ENCODE measurements at regions not wholly inside any gene's neighbourhood (a gene's known extent, or its start where the extent isn't known, plus 50 kb on each side); places are given as distances from the start of the nearest gene placed in this dataset.
"Not testable (repeated sequence)": the region's sequence is repeated elsewhere in the genome, so short reads cannot be mapped to it uniquely, and the experiment has no call there.

- no peak for DNase-seq (ENCODE audit: low read depth)
- H3K4me3 ChIP-seq (ENCODE audit: low read depth, low read length), result no peak overlapping the region
- TF ChIP-seq, protein P1, sequence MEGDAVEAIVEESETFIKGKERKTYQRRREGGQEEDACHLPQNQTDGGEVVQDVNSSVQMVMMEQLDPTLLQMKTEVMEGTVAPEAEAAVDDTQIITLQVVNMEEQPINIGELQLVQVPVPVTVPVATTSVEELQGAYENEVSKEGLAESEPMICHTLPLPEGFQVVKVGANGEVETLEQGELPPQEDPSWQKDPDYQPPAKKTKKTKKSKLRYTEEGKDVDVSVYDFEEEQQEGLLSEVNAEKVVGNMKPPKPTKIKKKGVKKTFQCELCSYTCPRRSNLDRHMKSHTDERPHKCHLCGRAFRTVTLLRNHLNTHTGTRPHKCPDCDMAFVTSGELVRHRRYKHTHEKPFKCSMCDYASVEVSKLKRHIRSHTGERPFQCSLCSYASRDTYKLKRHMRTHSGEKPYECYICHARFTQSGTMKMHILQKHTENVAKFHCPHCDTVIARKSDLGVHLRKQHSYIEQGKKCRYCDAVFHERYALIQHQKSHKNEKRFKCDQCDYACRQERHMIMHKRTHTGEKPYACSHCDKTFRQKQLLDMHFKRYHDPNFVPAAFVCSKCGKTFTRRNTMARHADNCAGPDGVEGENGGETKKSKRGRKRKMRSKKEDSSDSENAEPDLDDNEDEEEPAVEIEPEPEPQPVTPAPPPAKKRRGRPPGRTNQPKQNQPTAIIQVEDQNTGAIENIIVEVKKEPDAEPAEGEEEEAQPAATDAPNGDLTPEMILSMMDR (conservative IDR thresholded peaks at IDR 0.05; ENCODE audit: low read depth, low read length), result no peak
Measured at GRCh38 chr3:177802151-177802900, 605.0 kb upstream of the TBL1XR1 start.

- H3K4me3 ChIP-seq (ENCODE audit: low read depth, low read length), result no peak overlapping the region
- TF ChIP-seq, protein P1 (conservative IDR thresholded peaks at IDR 0.05; ENCODE audit: low read depth, low read length), result no peak
- DNase-seq (ENCODE audit: low read depth), result no peak
Measured at GRCh38 chr3:177803500-177803899, 606.2 kb upstream of the TBL1XR1 start.

DNA sequence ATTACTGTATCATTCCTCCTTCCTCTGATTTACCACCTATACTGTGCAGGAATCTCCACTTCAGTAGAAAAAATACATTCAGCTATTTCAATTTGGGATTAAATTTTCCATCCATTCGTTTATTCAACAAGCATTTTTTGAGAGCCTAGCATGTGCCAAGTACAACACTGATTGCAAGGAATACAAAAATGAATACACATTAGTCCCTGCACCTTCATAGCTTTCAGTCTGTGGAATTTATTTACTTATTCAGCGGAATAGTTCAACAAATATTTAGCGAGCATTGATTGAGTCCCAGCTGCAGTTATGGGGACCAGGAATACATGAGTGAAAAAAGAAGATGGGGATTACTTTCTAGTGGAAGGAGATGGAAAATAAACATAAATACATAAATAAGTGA is 606.8 kb upstream of the TBL1XR1 start:
- no peak overlapping the region for H3K4me3 ChIP-seq (ENCODE audit: low read depth, low read length)
- DNase-seq (ENCODE audit: low read depth), result no peak
- TF ChIP-seq, protein P1 (conservative IDR thresholded peaks at IDR 0.05; ENCODE audit: low read depth, low read length), result no peak

GRCh38 chr3:177804646-177805045 is 607.4 kb upstream of the TBL1XR1 start:
- DNase-seq (ENCODE audit: low read depth), result no peak
- TF ChIP-seq, protein P1 (conservative IDR thresholded peaks at IDR 0.05; ENCODE audit: low read depth, low read length), result no peak
- no peak overlapping the region for H3K4me3 ChIP-seq (ENCODE audit: low read depth, low read length)

DNA sequence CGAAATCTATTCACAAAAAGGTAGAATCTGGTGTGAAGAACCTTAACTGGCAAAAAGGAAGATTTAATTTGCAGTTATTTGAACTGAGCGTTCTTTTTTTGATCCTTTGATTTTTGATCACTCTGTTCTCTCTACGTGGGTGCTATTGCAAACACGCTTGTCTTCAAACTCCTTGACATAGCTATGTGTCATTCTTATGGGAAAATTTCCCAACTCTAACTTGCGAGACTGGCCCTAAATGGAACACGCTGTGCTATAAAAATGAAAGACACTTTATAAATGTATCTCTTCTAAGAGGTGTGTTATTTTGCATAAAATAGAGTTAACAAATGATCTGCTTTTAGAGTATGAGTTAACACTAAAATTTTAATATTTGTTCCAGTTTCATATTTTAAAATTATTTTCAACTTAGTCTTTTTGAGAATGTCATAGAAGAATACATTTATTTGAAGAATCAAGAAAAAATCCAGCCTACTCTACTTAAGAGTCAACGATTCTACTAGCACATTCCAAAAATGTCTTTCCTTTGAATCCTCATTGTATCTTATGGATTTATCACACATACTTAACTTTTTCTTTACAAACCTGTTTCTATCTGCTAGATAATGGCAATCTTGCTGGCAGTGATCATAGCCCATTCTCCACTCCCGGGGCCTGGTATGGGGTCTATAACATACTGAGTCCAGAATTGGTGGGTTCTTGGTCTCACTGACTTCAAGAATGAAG is 610.0 kb upstream of the TBL1XR1 start:
- H3K4me3 ChIP-seq (ENCODE audit: low read depth, low read length), result no peak overlapping the region
- peak; percentile 77 for DNase-seq (ENCODE audit: low read depth)
- TF ChIP-seq, protein P1 (conservative IDR thresholded peaks at IDR 0.05; ENCODE audit: low read depth, low read length), result no peak

- H3K4me3 ChIP-seq (ENCODE audit: low read depth, low read length); DNase-seq (ENCODE audit: low read depth): not testable (repeated sequence)
Measured at GRCh38 chr3:177808928-177809478, 611.7 kb upstream of the TBL1XR1 start.

DNA sequence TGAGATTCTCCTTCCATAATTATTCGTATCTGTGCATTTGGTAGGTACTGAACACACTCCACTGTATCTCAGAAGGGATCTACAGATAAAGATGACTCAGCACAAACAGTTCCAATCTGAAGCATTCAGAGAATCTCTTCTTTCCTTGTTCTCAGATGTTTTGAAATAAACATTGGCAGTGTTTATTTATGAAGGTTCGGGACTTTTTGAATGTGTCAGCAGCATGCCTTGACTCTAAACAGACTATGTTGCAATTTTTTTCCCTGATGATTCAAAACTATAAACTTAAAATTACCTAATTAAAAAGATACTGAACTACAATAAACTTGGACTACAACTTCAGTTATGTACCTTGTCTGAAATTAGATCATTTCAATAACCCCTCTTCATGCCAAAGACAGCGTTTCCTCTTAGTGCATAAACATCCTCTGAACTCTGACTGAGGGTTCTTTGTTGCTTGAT is 612.9 kb upstream of the TBL1XR1 start:
- DNase-seq (ENCODE audit: low read depth), result peak; percentile 97
- no peak overlapping the region for H3K4me3 ChIP-seq (ENCODE audit: low read depth, low read length)
- TF ChIP-seq, protein P1 (conservative IDR thresholded peaks at IDR 0.05; ENCODE audit: low read depth, low read length), result no peak

Measured in choroid plexus epithelial cell (primary cell).